ENCODE measurements at regions not wholly inside any gene's neighbourhood (a gene's known extent, or its start where the extent isn't known, plus 50 kb on each side); places are given as distances from the start of the nearest gene placed in this dataset.

DNA sequence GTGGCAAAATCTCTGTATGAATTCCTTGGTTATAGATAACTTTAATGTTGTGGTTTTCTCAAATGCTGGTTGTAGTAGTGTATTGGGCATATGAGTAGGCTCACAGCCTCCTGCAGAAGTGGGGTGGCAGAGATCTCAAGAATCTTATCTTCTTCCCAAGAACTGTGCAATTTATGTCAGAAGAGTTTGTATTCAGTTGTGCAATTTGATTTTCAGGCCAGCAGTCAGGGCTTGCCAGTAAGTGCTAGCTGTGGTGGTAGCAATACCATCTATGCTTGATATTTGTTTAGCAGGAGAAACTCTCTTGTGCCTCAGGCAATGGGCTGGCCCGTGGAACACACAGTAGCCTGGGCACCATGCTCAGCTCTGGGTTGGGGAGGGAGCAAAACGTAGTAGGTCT, 58.4 kb upstream of the GOLIM4 start:
- H3K9me3 ChIP-seq (ENCODE audit: low read length): peaks cover 25% of the 10 kb centered on the region
- no peak for FAIRE-seq
- ChIA-PET CTCF (ENCODE audit: low intra/inter-chr PET ratio, low total read pairs) (no interaction called here), POLR2A (no interaction called here)
- intact Hi-C loops (cut with micrococcal nuclease; ENCODE audit: unreplicated experiment): no loop called here
- no TSS peak for BruUV-seq (replicated peaks)
- no peaks in the 10 kb centered on the region; a peak in 1 of 5 replicates for H3K27me3 ChIP-seq (ENCODE audit: control insufficient read depth in 1 of 2, insufficient read depth in 2 of 2, low read length in 2 of 2)
- H2AFZ ChIP-seq (ENCODE audit: low read length): no peak overlapping the region
- no peak overlapping the region for H3K4me2 ChIP-seq (ENCODE audit: low read depth, low read length)
- H3K4me3 ChIP-seq (replicated peaks in 1 of 3; ENCODE audit: insufficient read depth in 1 of 3, low read depth in 2 of 3, low read length in 3 of 3): no peak overlapping the region
- WGBS (ENCODE audit: low lambda C conversion rate): no CpG with 5 or more reads among the region's 2 CpGs
- H4K20me1 ChIP-seq (ENCODE audit: insufficient read depth, low read length): no peaks in the 10 kb centered on the region
- no peak for ATAC-seq
- no peak for DNase-seq (ENCODE audit: low spot score)
- in situ Hi-C loops (cut with HindIII; ENCODE audit: extremely low pct_ligation_motif_present, low pct_unique_long_range_greater_than_20kb): loop anchor here (25.0 kb wide), 1 partner anchor 217 kb away; no protein-coding TSS in a partner anchor
- H3K27ac ChIP-seq (ENCODE audit: extremely low read length, insufficient read depth, low read length): no peak overlapping the region
- no peaks in the 10 kb centered on the region for H3K79me2 ChIP-seq (ENCODE audit: insufficient read depth, low read length)
- no peaks in the 10 kb centered on the region for H3K36me3 ChIP-seq (replicated peaks in 1 of 2; ENCODE audit: control insufficient read depth in 1 of 2, insufficient read depth in 2 of 2, low read length in 2 of 2)
- H3K9ac ChIP-seq (ENCODE audit: insufficient read depth, low read depth, low read length): no peak overlapping the region
- H3K4me1 ChIP-seq (ENCODE audit: insufficient read depth, low read length): no peaks in the 10 kb centered on the region
- TF ChIP-seq MEIS1 (CRISPR knock-in tag; IDR thresholded peaks at IDR 0.05; ENCODE audit: borderline replicate concordance) (no peak), ZNF30 (CRISPR knock-in tag; IDR thresholded peaks at IDR 0.05) (no peak), NFE2L1 (CRISPR knock-in tag; IDR thresholded peaks at IDR 0.05; ENCODE audit: borderline replicate concordance) (no peak), NKX3-1 (CRISPR knock-in tag; IDR thresholded peaks at IDR 0.05) (no peak), CEBPZ (IDR thresholded peaks at IDR 0.05; ENCODE audit: low read length) (no peak), KAT8 (CRISPR knock-in tag; IDR thresholded peaks at IDR 0.05) (no peak), ZNF530 (CRISPR knock-in tag; IDR thresholded peaks at IDR 0.05; ENCODE audit: low read depth) (no peak), ZNF460 (CRISPR knock-in tag; IDR thresholded peaks at IDR 0.05; ENCODE audit: borderline replicate concordance) (no peak), THAP9 (CRISPR knock-in tag; IDR thresholded peaks at IDR 0.05; ENCODE audit: borderline replicate concordance) (no peak), PHF20 (CRISPR knock-in tag; IDR thresholded peaks at IDR 0.05) (no peak), ZNF335 (CRISPR knock-in tag; IDR thresholded peaks at IDR 0.05) (no peak), EED (CRISPR knock-in tag; IDR thresholded peaks at IDR 0.05) (no peak)
- TF ChIP-seq, protein P1, sequence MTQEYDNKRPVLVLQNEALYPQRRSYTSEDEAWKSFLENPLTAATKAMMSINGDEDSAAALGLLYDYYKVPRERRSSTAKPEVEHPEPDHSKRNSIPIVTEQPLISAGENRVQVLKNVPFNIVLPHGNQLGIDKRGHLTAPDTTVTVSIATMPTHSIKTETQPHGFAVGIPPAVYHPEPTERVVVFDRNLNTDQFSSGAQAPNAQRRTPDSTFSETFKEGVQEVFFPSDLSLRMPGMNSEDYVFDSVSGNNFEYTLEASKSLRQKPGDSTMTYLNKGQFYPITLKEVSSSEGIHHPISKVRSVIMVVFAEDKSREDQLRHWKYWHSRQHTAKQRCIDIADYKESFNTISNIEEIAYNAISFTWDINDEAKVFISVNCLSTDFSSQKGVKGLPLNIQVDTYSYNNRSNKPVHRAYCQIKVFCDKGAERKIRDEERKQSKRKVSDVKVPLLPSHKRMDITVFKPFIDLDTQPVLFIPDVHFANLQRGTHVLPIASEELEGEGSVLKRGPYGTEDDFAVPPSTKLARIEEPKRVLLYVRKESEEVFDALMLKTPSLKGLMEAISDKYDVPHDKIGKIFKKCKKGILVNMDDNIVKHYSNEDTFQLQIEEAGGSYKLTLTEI (CRISPR knock-in tag; conservative IDR thresholded peaks at IDR 0.05): no peak
- TF ChIP-seq, protein P2, sequence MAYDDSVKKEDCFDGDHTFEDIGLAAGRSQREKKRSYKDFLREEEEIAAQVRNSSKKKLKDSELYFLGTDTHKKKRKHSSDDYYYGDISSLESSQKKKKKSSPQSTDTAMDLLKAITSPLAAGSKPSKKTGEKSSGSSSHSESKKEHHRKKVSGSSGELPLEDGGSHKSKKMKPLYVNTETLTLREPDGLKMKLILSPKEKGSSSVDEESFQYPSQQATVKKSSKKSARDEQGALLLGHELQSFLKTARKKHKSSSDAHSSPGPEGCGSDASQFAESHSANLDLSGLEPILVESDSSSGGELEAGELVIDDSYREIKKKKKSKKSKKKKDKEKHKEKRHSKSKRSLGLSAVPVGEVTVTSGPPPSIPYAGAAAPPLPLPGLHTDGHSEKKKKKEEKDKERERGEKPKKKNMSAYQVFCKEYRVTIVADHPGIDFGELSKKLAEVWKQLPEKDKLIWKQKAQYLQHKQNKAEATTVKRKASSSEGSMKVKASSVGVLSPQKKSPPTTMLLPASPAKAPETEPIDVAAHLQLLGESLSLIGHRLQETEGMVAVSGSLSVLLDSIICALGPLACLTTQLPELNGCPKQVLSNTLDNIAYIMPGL (CRISPR knock-in tag; IDR thresholded peaks at IDR 0.05; ENCODE audit: borderline replicate concordance in 1 of 2, low read depth in 1 of 2): no peak
- TF ChIP-seq, protein P3, sequence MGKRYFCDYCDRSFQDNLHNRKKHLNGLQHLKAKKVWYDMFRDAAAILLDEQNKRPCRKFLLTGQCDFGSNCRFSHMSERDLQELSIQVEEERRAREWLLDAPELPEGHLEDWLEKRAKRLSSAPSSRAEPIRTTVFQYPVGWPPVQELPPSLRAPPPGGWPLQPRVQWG (CRISPR knock-in tag; IDR thresholded peaks at IDR 0.05; ENCODE audit: borderline replicate concordance, low read depth): no peak
